ENCODE measurements at regions not wholly inside any gene's neighbourhood (a gene's known extent, or its start where the extent isn't known, plus 50 kb on each side); places are given as distances from the start of the nearest gene placed in this dataset.

GRCh38 chrX:43481576-43481975 lies 174.5 kb upstream of the MAOA start:
- TF ChIP-seq CTCF (conservative IDR thresholded peaks at IDR 0.05; ENCODE audit: low read depth in 2 of 2) (no peak), NANOG (IDR thresholded peaks at IDR 0.05; ENCODE audit: borderline replicate concordance) (no peak), POLR2AphosphoS5 (IDR thresholded peaks at IDR 0.05; ENCODE audit: low read depth) (no peak), EZH2 (IDR thresholded peaks at IDR 0.05; ENCODE audit: low read depth, unreplicated experiment) (no peak), CREB1 (CRISPR knock-in tag; IDR thresholded peaks at IDR 0.05; ENCODE audit: low read depth) (no peak), EZH2phosphoT487 (IDR thresholded peaks at IDR 0.05; ENCODE audit: unreplicated experiment) (no peak), ZNF331 (CRISPR knock-in tag; IDR thresholded peaks at IDR 0.05; ENCODE audit: low read depth) (no peak)

Measured in GM23338 (cell line).